Activated CD4-positive, alpha-beta memory T cell treated with anti-CD3 and anti-CD28 coated beads, Interleukin-2, amount 10 ng/mL, durations not matched to agents 7 days and 5 days (primary cell): ENCODE measurements at regions not wholly inside any gene's neighbourhood (a gene's known extent, or its start where the extent isn't known, plus 50 kb on each side); places are given as distances from the start of the nearest gene placed in this dataset.

Source experiments
- CTCF ChIA-PET: fragments of 350-600 bp; sonication (Branson Sonifier 250); formaldehyde crosslinking; loops from one replicate; lab custom pipeline; 2021; ENCODE audit warnings: antibody characterized with exemption, inconsistent platforms; lab: Charles Lee
- POLR2A ChIA-PET: fragments of 350-600 bp; sonication (Branson Sonifier 250); formaldehyde crosslinking; loops from one replicate; lab custom pipeline; 2021; ENCODE audit warnings: antibody characterized with exemption; lab: Charles Lee
- DNase-seq: peaks from one replicate; pipeline ENCODE4 v3.0.0-alpha.2; 2020
- H3K27ac Mint-ChIP-seq: one replicate; pipeline ENCODE4 v1.8.0; 2021; ENCODE audit warnings: mild to moderate bottlenecking, mixed read lengths
- H3K27me3 Mint-ChIP-seq: one replicate; pipeline ENCODE4 v1.8.0; 2021; ENCODE audit warnings: mixed read lengths
- H3K36me3 Mint-ChIP-seq: one replicate; pipeline ENCODE4 v1.8.0; 2021; ENCODE audit warnings: low read depth, mixed read lengths
- H3K4me1 Mint-ChIP-seq: one replicate; pipeline ENCODE4 v1.8.0; 2021; ENCODE audit warnings: mixed read lengths
- H3K4me3 Mint-ChIP-seq: one replicate; pipeline ENCODE4 v1.8.0; 2021; ENCODE audit warnings: mild to moderate bottlenecking, mixed read lengths
- H3K9me3 Mint-ChIP-seq: one replicate; pipeline ENCODE4 v1.8.0; 2021; ENCODE audit warnings: mixed read lengths

GRCh38 chr22:35475545-35475944 lies 65.1 kb upstream of the RASD2 start:
- H3K9me3 Mint-ChIP-seq, result no peaks in the 10 kb centered on the region
- POLR2A ChIA-PET, result no interaction called here
- CTCF ChIA-PET, result no interaction called here
- no peak overlapping the region for H3K4me3 Mint-ChIP-seq
- DNase-seq, result no peak
- no peaks in the 10 kb centered on the region for H3K27me3 Mint-ChIP-seq
- no peak overlapping the region for H3K27ac Mint-ChIP-seq
- H3K36me3 Mint-ChIP-seq, result no peaks in the 10 kb centered on the region
- peaks cover 1% of the 10 kb centered on the region for H3K4me1 Mint-ChIP-seq

GRCh38 chr22:35476341-35476740 lies 64.3 kb upstream of the RASD2 start:
- peaks cover 2% of the 10 kb centered on the region for H3K27me3 Mint-ChIP-seq
- no peak overlapping the region for H3K4me3 Mint-ChIP-seq
- no peaks in the 10 kb centered on the region for H3K36me3 Mint-ChIP-seq
- H3K9me3 Mint-ChIP-seq, result no peaks in the 10 kb centered on the region
- ChIA-PET POLR2A (no interaction called here), CTCF (no interaction called here)
- DNase-seq, result no peak
- peaks cover 8% of the 10 kb centered on the region for H3K4me1 Mint-ChIP-seq
- no peak overlapping the region for H3K27ac Mint-ChIP-seq

- no peak overlapping the region for H3K4me3 Mint-ChIP-seq
- H3K27ac Mint-ChIP-seq, result no peak overlapping the region
- CTCF ChIA-PET, result no interaction called here
- no peaks in the 10 kb centered on the region for H3K9me3 Mint-ChIP-seq
- DNase-seq, result no peak
- H3K4me1 Mint-ChIP-seq, result peaks cover 8% of the 10 kb centered on the region
- H3K27me3 Mint-ChIP-seq, result peaks cover 8% of the 10 kb centered on the region
- POLR2A ChIA-PET, result no interaction called here
- no peaks in the 10 kb centered on the region for H3K36me3 Mint-ChIP-seq
Observed at GRCh38 chr22:35477911-35478582, 62.6 kb upstream of the RASD2 start.

GRCh38 chr22:35478633-35479107 lies 62.0 kb upstream of the RASD2 start:
- H3K4me3 Mint-ChIP-seq, result no peak overlapping the region
- DNase-seq, result no peak
- ChIA-PET CTCF (no interaction called here), POLR2A (no interaction called here)
- peaks cover 8% of the 10 kb centered on the region for H3K27me3 Mint-ChIP-seq
- H3K27ac Mint-ChIP-seq, result no peak overlapping the region
- H3K4me1 Mint-ChIP-seq, result peaks cover 8% of the 10 kb centered on the region
- no peaks in the 10 kb centered on the region for H3K9me3 Mint-ChIP-seq
- H3K36me3 Mint-ChIP-seq, result no peaks in the 10 kb centered on the region

- no peaks in the 10 kb centered on the region for H3K36me3 Mint-ChIP-seq
- CTCF ChIA-PET, result no interaction called here
- DNase-seq, result no peak
- peaks cover 8% of the 10 kb centered on the region for H3K27me3 Mint-ChIP-seq
- peaks cover 8% of the 10 kb centered on the region for H3K4me1 Mint-ChIP-seq
- H3K27ac Mint-ChIP-seq, result no peak overlapping the region
- no peaks in the 10 kb centered on the region for H3K9me3 Mint-ChIP-seq
- POLR2A ChIA-PET, result no interaction called here
- H3K4me3 Mint-ChIP-seq, result no peak overlapping the region
Observed at GRCh38 chr22:35479359-35479758, 61.3 kb upstream of the RASD2 start.

- no peak overlapping the region for H3K27ac Mint-ChIP-seq
- no peak for DNase-seq
- peaks cover 8% of the 10 kb centered on the region for H3K27me3 Mint-ChIP-seq
- H3K4me1 Mint-ChIP-seq, result peaks cover 8% of the 10 kb centered on the region
- no peaks in the 10 kb centered on the region for H3K9me3 Mint-ChIP-seq
- ChIA-PET CTCF (no interaction called here), POLR2A (no interaction called here)
- H3K4me3 Mint-ChIP-seq, result no peak overlapping the region
- H3K36me3 Mint-ChIP-seq, result no peaks in the 10 kb centered on the region
Observed at GRCh38 chr22:35479985-35480550, 60.6 kb upstream of the RASD2 start.

GRCh38 chr22:35480627-35481550 lies 59.7 kb upstream of the RASD2 start:
- Mint-ChIP-seq H3K27me3 (peaks cover 8% of the 10 kb centered on the region), H3K27ac (no peak overlapping the region), H3K4me1 (peaks cover 8% of the 10 kb centered on the region), H3K4me3 (no peak overlapping the region), H3K36me3 (no peaks in the 10 kb centered on the region), H3K9me3 (no peaks in the 10 kb centered on the region)
- ChIA-PET CTCF (no interaction called here), POLR2A (no interaction called here)
- no peak for DNase-seq

GRCh38 chr22:35482311-35482710 lies 58.3 kb upstream of the RASD2 start:
- Mint-ChIP-seq H3K36me3 (no peaks in the 10 kb centered on the region), H3K4me1 (peaks cover 8% of the 10 kb centered on the region), H3K4me3 (no peak overlapping the region), H3K9me3 (no peaks in the 10 kb centered on the region), H3K27me3 (peaks cover 8% of the 10 kb centered on the region), H3K27ac (no peak overlapping the region)
- DNase-seq, result no peak
- ChIA-PET POLR2A (interaction anchor here (0.6 kb wide), 1 partner anchor 1010 kb away, joined by 4 read pairs; no protein-coding TSS in a partner anchor), CTCF (no interaction called here)

GRCh38 chr22:35482974-35483373 lies 57.7 kb upstream of the RASD2 start:
- no peak overlapping the region for H3K4me3 Mint-ChIP-seq
- ChIA-PET POLR2A (no interaction called here), CTCF (no interaction called here)
- no peak overlapping the region for H3K27ac Mint-ChIP-seq
- H3K27me3 Mint-ChIP-seq, result peaks cover 8% of the 10 kb centered on the region
- DNase-seq, result no peak
- H3K4me1 Mint-ChIP-seq, result peaks cover 8% of the 10 kb centered on the region
- H3K36me3 Mint-ChIP-seq, result no peaks in the 10 kb centered on the region
- H3K9me3 Mint-ChIP-seq, result no peaks in the 10 kb centered on the region

- H3K36me3 Mint-ChIP-seq, result no peaks in the 10 kb centered on the region
- DNase-seq, result no peak
- ChIA-PET CTCF (no interaction called here), POLR2A (no interaction called here)
- H3K27me3 Mint-ChIP-seq, result peaks cover 8% of the 10 kb centered on the region
- no peak overlapping the region for H3K4me3 Mint-ChIP-seq
- no peak overlapping the region for H3K27ac Mint-ChIP-seq
- peaks cover 8% of the 10 kb centered on the region for H3K4me1 Mint-ChIP-seq
- no peaks in the 10 kb centered on the region for H3K9me3 Mint-ChIP-seq
Observed at GRCh38 chr22:35483730-35484129, 56.9 kb upstream of the RASD2 start.

GRCh38 chr22:35484651-35485556 lies 55.7 kb upstream of the RASD2 start:
- no peak for DNase-seq
- no peak overlapping the region for H3K27ac Mint-ChIP-seq
- ChIA-PET POLR2A (no interaction called here), CTCF (no interaction called here)
- peaks cover 8% of the 10 kb centered on the region for H3K4me1 Mint-ChIP-seq
- H3K27me3 Mint-ChIP-seq, result peaks cover 8% of the 10 kb centered on the region
- H3K4me3 Mint-ChIP-seq, result no peak overlapping the region
- no peaks in the 10 kb centered on the region for H3K9me3 Mint-ChIP-seq
- no peaks in the 10 kb centered on the region for H3K36me3 Mint-ChIP-seq

GRCh38 chr22:35486116-35486631 lies 54.5 kb upstream of the RASD2 start:
- Mint-ChIP-seq H3K4me1 (peaks cover 2% of the 10 kb centered on the region), H3K27me3 (peaks cover 8% of the 10 kb centered on the region), H3K4me3 (no peak overlapping the region), H3K9me3 (no peaks in the 10 kb centered on the region), H3K36me3 (no peaks in the 10 kb centered on the region), H3K27ac (no peak overlapping the region)
- CTCF ChIA-PET, result no interaction called here
- POLR2A ChIA-PET, result no interaction called here
- DNase-seq, result no peak
